ENCODE measurements at regions not wholly inside any gene's neighbourhood (a gene's known extent, or its start where the extent isn't known, plus 50 kb on each side); places are given as distances from the start of the nearest gene placed in this dataset.

- Histone ChIP-seq H3K4me1 (ENCODE audit: control insufficient read depth in 2 of 2, insufficient read depth in 2 of 2, low read length in 2 of 2) (peaks cover 4 to 5% of the 10 kb centered on the region in 2 donors), H3K79me2 (ENCODE audit: control insufficient read depth, insufficient read depth, low read length) (no peaks in the 10 kb centered on the region), H3K27me3 (replicated peaks in 1 of 4; ENCODE audit: control extremely low read depth in 1 of 4, control insufficient read depth in 3 of 4, insufficient read depth in 4 of 4, low read length in 3 of 4) (peaks cover 0 to 2% (median 0%) of the 10 kb centered on the region in 4 experiments), H3K9me3 (ENCODE audit: control extremely low read depth in 1 of 3, control insufficient read depth in 2 of 3, insufficient read depth in 1 of 3, low read length in 2 of 3) (no peaks in the 10 kb centered on the region), H3K4me2 (replicated peaks; ENCODE audit: low read depth, low read length, poor library complexity, severe bottlenecking) (no peak overlapping the region), H4K20me1 (ENCODE audit: control insufficient read depth, insufficient read depth, low read length, poor library complexity, severe bottlenecking) (no peaks in the 10 kb centered on the region), H3K4me3 (ENCODE audit: control extremely low read depth in 1 of 5, extremely low read depth in 1 of 5, insufficient read depth in 1 of 5, low read depth in 2 of 5, low read length in 4 of 5) (no peak overlapping the region), H3K36me3 (replicated peaks in 1 of 2; ENCODE audit: control extremely low read depth in 1 of 2, control insufficient read depth in 1 of 2, extremely low read depth in 1 of 2, insufficient read depth in 2 of 2, low read length in 1 of 2) (no peaks in the 10 kb centered on the region), H3K9ac (ENCODE audit: low read length) (no peak overlapping the region), H2AFZ (ENCODE audit: insufficient read depth, low read depth, low read length, poor library complexity, severe bottlenecking) (no peak overlapping the region), H3K27ac (ENCODE audit: low read length in 2 of 2) (no peak overlapping the region)
- Mint-ChIP-seq H3K27ac (no peak overlapping the region), H3K9me3 (ENCODE audit: insufficient read depth) (no peaks in the 10 kb centered on the region), H3K4me3 (no peak overlapping the region), H3K4me1 (peaks cover 3% of the 10 kb centered on the region), H3K27me3 (peaks cover 12% of the 10 kb centered on the region)
- intact Hi-C loops (cut with micrococcal nuclease) = no loop called here
- ChIA-PET POLR2A (no interaction called here), CTCF (no interaction called here)
- DNase-seq = no peak
- TF ChIP-seq EZH2 (IDR thresholded peaks at IDR 0.05; ENCODE audit: borderline replicate concordance, insufficient read depth, low read depth, low read length, poor library complexity, severe bottlenecking) = no peak
- ATAC-seq (ENCODE audit: low read depth) = no peak
- 91% methylated on average over 12 of the region's 12 CpGs for WGBS (ENCODE audit: insufficient coverage)
Measured at GRCh38 chr10:114881901-114882300, 56.1 kb upstream of the TRUB1 start.

DNA sequence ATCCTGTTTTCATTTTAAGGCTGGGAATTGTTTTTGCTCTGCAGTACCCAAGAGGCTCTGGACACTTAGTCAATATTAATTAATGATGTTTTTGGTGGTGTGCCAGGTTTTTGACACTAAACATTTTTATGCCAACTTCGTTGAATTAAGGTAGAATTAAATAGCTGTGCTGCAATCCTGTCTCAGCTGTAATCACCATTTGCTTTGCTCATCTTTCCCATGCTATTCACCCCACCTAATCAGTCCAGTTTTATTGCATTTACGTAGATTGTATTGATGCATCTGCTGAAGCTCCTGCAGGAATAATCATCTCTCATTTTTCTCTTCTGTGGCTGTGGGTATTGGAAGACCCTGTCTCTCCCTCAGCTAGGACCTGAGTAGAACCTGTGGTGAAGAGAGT lies 52.6 kb upstream of the TRUB1 start:
- no peaks in the 10 kb centered on the region for H3K79me2 ChIP-seq (ENCODE audit: control insufficient read depth, insufficient read depth, low read length)
- no peaks in the 10 kb centered on the region for H3K27me3 ChIP-seq (replicated peaks in 1 of 4; ENCODE audit: control extremely low read depth in 1 of 4, control insufficient read depth in 3 of 4, insufficient read depth in 4 of 4, low read length in 3 of 4)
- H3K9ac ChIP-seq (ENCODE audit: low read length) = no peak overlapping the region
- H3K4me2 ChIP-seq (replicated peaks; ENCODE audit: low read depth, low read length, poor library complexity, severe bottlenecking) = no peak overlapping the region
- no peaks in the 10 kb centered on the region for H3K9me3 ChIP-seq (ENCODE audit: control extremely low read depth in 1 of 3, control insufficient read depth in 2 of 3, insufficient read depth in 1 of 3, low read length in 2 of 3)
- intact Hi-C loops (cut with micrococcal nuclease) = no loop called here
- H3K9me3 Mint-ChIP-seq (ENCODE audit: insufficient read depth) = no peaks in the 10 kb centered on the region
- H2AFZ ChIP-seq (ENCODE audit: insufficient read depth, low read depth, low read length, poor library complexity, severe bottlenecking) = no peak overlapping the region
- DNase-seq (no peak), ATAC-seq (ENCODE audit: low read depth) (no peak)
- POLR2A ChIA-PET = no interaction called here
- no peaks in the 10 kb centered on the region for H3K4me1 Mint-ChIP-seq
- CTCF ChIA-PET = no interaction called here
- no peaks in the 10 kb centered on the region for H3K36me3 ChIP-seq (replicated peaks in 1 of 2; ENCODE audit: control extremely low read depth in 1 of 2, control insufficient read depth in 1 of 2, extremely low read depth in 1 of 2, insufficient read depth in 2 of 2, low read length in 1 of 2)
- H3K4me1 ChIP-seq (ENCODE audit: control insufficient read depth in 2 of 2, insufficient read depth in 2 of 2, low read length in 2 of 2) = no peaks in the 10 kb centered on the region
- no peak overlapping the region for H3K4me3 ChIP-seq (ENCODE audit: control extremely low read depth in 1 of 5, extremely low read depth in 1 of 5, insufficient read depth in 1 of 5, low read depth in 2 of 5, low read length in 4 of 5)
- no CpG with 5 or more reads among the region's 2 CpGs for WGBS (ENCODE audit: insufficient coverage)
- H3K27ac Mint-ChIP-seq = no peak overlapping the region
- H4K20me1 ChIP-seq (ENCODE audit: control insufficient read depth, insufficient read depth, low read length, poor library complexity, severe bottlenecking) = no peaks in the 10 kb centered on the region
- no peak overlapping the region for H3K4me3 Mint-ChIP-seq
- no peak for TF ChIP-seq EZH2 (IDR thresholded peaks at IDR 0.05; ENCODE audit: borderline replicate concordance, insufficient read depth, low read depth, low read length, poor library complexity, severe bottlenecking)
- TF ChIP-seq, protein P1, sequence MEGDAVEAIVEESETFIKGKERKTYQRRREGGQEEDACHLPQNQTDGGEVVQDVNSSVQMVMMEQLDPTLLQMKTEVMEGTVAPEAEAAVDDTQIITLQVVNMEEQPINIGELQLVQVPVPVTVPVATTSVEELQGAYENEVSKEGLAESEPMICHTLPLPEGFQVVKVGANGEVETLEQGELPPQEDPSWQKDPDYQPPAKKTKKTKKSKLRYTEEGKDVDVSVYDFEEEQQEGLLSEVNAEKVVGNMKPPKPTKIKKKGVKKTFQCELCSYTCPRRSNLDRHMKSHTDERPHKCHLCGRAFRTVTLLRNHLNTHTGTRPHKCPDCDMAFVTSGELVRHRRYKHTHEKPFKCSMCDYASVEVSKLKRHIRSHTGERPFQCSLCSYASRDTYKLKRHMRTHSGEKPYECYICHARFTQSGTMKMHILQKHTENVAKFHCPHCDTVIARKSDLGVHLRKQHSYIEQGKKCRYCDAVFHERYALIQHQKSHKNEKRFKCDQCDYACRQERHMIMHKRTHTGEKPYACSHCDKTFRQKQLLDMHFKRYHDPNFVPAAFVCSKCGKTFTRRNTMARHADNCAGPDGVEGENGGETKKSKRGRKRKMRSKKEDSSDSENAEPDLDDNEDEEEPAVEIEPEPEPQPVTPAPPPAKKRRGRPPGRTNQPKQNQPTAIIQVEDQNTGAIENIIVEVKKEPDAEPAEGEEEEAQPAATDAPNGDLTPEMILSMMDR (IDR thresholded peaks at IDR 0.05) = no peak
- H3K27me3 Mint-ChIP-seq = peaks cover 4% of the 10 kb centered on the region
- H3K27ac ChIP-seq (ENCODE audit: low read length in 2 of 2) = no peak overlapping the region
